NB4 (cell line): ENCODE measurements at regions not wholly inside any gene's neighbourhood (a gene's known extent, or its start where the extent isn't known, plus 50 kb on each side); places are given as distances from the start of the nearest gene placed in this dataset.

Experiments used
- CTCF ChIP-seq: IDR thresholded peaks from one replicate; pipeline ENCODE4 v1.5.1; 2012; ENCODE audit warnings: low read depth, low read length
- POLR2A ChIP-seq: IDR thresholded peaks from 2 replicates; pipeline ENCODE4 v1.6.1; 2011; ENCODE audit warnings: mild to moderate bottlenecking; ENCODE audit not compliant: insufficient read length; ENCODE audit errors: extremely low read depth
- TF ChIP-seq, protein P1 (sequence below): IDR thresholded peaks from 2 replicates; pipeline ENCODE4 v1.6.1; 2011; ENCODE audit warnings: low read depth, low read length

DNA sequence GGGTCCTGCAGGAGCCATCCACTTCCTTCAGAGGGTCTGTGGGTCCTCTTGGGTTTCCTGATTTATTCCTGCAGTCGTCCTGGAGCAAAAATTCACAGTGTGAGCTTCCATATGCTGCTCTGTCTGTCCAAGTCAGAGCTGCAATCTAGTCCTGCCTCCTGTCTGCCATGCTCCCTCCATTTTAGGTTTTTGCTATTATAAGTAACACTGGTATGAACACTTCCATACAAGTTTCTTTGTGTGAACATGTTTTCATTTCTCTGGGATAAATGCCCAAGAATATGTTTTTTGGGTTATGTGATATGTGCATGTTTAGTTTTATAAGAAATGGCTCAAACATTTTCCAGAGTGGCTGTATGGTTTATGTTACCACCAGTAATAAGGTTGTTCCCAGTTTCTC lies 188.1 kb downstream of the ACTR3B start:
- TF ChIP-seq CTCF = no peak
- TF ChIP-seq POLR2A = no peak
- TF ChIP-seq, protein P1, sequence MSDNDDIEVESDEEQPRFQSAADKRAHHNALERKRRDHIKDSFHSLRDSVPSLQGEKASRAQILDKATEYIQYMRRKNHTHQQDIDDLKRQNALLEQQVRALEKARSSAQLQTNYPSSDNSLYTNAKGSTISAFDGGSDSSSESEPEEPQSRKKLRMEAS = no peak
